ENCODE measurements at regions not wholly inside any gene's neighbourhood (a gene's known extent, or its start where the extent isn't known, plus 50 kb on each side); places are given as distances from the start of the nearest gene placed in this dataset.

DNA sequence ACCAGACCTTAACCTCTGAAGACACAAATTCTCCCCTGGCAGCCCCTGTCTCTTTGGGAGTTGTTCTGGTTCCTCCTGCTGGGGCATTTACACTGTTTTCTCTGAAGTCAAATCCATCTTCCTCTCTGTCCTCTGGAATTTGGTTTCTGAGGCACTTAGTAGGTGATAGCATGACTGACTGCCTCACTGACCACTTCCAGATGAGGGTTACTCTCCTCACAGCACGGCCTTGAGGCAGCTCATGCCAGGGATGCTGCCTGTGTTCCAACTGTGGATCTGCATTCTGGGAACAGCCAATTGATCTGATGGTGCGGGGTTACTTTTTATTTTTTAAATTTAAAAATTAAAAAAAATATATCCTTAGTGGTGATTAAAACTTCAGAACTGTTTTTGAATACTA is 140.9 kb upstream of the ROPN1 start:
- DNase-seq (ENCODE audit: extremely low read depth, low read depth): no peak
- H3K4me3 ChIP-seq (replicated peaks; ENCODE audit: low read depth, low read length): no peak overlapping the region
- no peak for TF ChIP-seq CTCF (IDR thresholded peaks at IDR 0.05; ENCODE audit: low read depth, low read length, missing control alignments)

- DNase-seq (ENCODE audit: extremely low read depth, low read depth): no peak
- no peak for TF ChIP-seq CTCF (IDR thresholded peaks at IDR 0.05; ENCODE audit: low read depth, low read length, missing control alignments)
These were observed 141.5 kb upstream of the ROPN1 start for GRCh38 chr3:124133366-124133940.

GRCh38 chr3:124137216-124137615 is 145.3 kb upstream of the ROPN1 start:
- H3K4me3 ChIP-seq (replicated peaks; ENCODE audit: low read depth, low read length): no peak overlapping the region
- no peak for DNase-seq (ENCODE audit: extremely low read depth, low read depth)
- no peak for TF ChIP-seq CTCF (IDR thresholded peaks at IDR 0.05; ENCODE audit: low read depth, low read length, missing control alignments)

More at GRCh38 chr3:124133366-124133940, 141.5 kb upstream of the ROPN1 start:
- no peak overlapping the region for H3K4me3 ChIP-seq (replicated peaks; ENCODE audit: low read depth, low read length)

- TF ChIP-seq CTCF (IDR thresholded peaks at IDR 0.05; ENCODE audit: low read depth, low read length, missing control alignments): no peak
- H3K4me3 ChIP-seq (replicated peaks; ENCODE audit: low read depth, low read length): no peak overlapping the region
- no peak for DNase-seq (ENCODE audit: extremely low read depth, low read depth)
These were observed 146.2 kb upstream of the ROPN1 start for GRCh38 chr3:124138148-124138547.

- H3K4me3 ChIP-seq (replicated peaks; ENCODE audit: low read depth, low read length): no peak overlapping the region
- DNase-seq (ENCODE audit: extremely low read depth, low read depth): no peak
- TF ChIP-seq CTCF (IDR thresholded peaks at IDR 0.05; ENCODE audit: low read depth, low read length, missing control alignments): no peak
These were observed 148.8 kb upstream of the ROPN1 start for GRCh38 chr3:124140746-124141145.

DNA sequence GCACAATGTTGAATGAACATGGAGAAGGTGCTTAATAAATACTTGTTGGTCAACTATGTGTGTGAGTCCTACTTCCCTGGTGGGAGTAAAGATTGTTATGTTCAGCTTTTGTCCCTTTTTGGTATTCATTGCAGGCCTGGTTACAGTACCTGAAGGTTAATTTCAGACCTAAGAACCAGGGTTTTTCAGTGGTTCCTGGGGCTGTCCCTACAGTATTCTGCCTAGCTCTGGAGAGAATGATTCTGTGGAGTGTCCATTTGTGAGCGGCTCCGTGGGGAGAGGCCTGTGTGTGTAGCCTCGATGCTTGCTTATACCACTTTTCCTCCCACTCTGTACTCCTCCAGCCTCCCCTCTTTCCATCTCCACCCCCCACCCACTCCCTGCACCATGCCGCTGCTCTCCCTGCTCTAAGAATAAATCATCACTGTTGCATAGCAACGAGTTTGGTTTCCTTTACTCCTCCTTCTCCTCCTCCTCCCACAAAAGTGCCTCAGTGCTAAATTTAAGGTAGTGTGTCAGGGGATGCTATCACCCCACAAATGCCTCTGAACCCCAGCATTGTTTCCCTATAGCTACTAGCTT is 150.6 kb upstream of the ROPN1 start:
- no peak for DNase-seq (ENCODE audit: extremely low read depth, low read depth)
- H3K4me3 ChIP-seq (replicated peaks; ENCODE audit: low read depth, low read length): no peak overlapping the region
- TF ChIP-seq CTCF (IDR thresholded peaks at IDR 0.05; ENCODE audit: low read depth, low read length, missing control alignments): no peak

DNA sequence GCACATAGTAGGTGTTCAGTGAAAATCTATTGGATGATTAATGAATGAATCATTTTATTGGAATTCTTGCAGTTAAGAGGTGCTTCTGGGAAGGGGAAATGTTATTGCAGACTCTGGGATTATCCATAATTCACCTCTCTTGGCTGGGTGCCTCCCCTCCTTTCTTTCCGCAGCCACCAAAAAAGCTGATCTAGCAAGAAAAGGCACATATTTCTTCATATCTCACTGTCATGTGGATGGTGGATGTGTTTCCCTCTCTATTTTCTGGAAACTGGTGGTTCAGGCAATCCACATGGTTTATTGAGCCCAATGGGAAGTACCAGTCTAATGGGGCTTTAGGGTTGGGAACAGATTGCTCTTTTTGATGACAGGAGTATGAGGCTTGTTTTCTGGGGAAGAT is 151.1 kb upstream of the ROPN1 start:
- H3K4me3 ChIP-seq (replicated peaks; ENCODE audit: low read depth, low read length): no peak overlapping the region
- no peak for TF ChIP-seq CTCF (IDR thresholded peaks at IDR 0.05; ENCODE audit: low read depth, low read length, missing control alignments)
- no peak for DNase-seq (ENCODE audit: extremely low read depth, low read depth)

Measured in HFF-Myc (cell line).